Cardiac muscle cell (in vitro differentiated cells and primary cell): ENCODE measurements at regions not wholly inside any gene's neighbourhood (a gene's known extent, or its start where the extent isn't known, plus 50 kb on each side); places are given as distances from the start of the nearest gene placed in this dataset.
"Not testable (repeated sequence)": the region's sequence is repeated elsewhere in the genome, so short reads cannot be mapped to it uniquely, and the experiment has no call there.

ENCODE experiments used
- DNase-seq, 2 donors: peaks; one replicate each; pipeline versions ENCODE4 v3.0.0 to v3.0.0-alpha.2; 2010 to 2017; ENCODE audit warnings: low read depth in 1 of 2, low spot score in 1 of 2
- H3K27ac ChIP-seq: fragments of 200-600 bp; sonication (generic); 2 replicates; pipeline ENCODE4 v1.5.1; 2016
- H3K27me3 ChIP-seq: fragments of 200-600 bp; sonication (generic); 2 replicates; pipeline ENCODE4 v1.6.0; 2016; ENCODE audit warnings: control low read depth
- H3K36me3 ChIP-seq: fragments of 200-600 bp; sonication (generic); 2 replicates; pipeline ENCODE4 v1.5.1; 2016; ENCODE audit warnings: control low read depth
- H3K4me1 ChIP-seq: fragments of 200-600 bp; sonication (generic); 2 replicates; pipeline ENCODE4 v1.8.1; 2017; ENCODE audit warnings: low read depth, mild to moderate bottlenecking, mixed run types
- H3K4me3 ChIP-seq: fragments of 200-600 bp; sonication (generic); 2 replicates; pipeline ENCODE4 v1.5.1; 2016; ENCODE audit warnings: mild to moderate bottlenecking
- H3K9me3 ChIP-seq: fragments of 200-600 bp; sonication (generic); 2 replicates; pipeline ENCODE4 v1.5.1; 2017; ENCODE audit warnings: low read depth, mild to moderate bottlenecking, control low read depth
- TF ChIP-seq, protein P1 (sequence below): IDR thresholded peaks from 2 replicates; pipeline ENCODE4 v1.5.1; 2012; ENCODE audit warnings: low read depth, mild to moderate bottlenecking, low read length

DNA sequence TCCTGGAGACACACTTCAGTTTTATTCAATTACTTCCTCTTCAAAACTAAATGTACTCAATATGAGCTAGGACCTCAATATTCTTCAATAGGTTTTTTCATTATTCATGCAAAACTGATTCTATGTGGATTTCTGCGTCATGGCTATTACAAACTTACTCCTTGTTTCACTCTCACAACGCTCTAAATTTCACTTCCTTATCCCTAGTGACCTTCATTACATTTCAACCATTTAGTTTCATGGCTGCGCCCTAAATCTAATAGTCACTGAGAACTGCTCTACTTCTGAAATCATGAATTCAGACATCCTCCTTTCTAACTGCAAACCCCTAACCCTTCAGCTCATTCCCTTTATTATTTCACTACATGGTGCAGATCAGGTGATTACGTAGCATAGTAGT is 93.9 kb downstream of the SLC25A46 start:
- Histone ChIP-seq H3K27me3 (no peaks in the 10 kb centered on the region), H3K27ac (no peak overlapping the region), H3K4me1 (no peaks in the 10 kb centered on the region), H3K9me3 (peaks cover 2% of the 10 kb centered on the region), H3K36me3 (no peaks in the 10 kb centered on the region), H3K4me3 (no peak overlapping the region)
- DNase-seq = no peak
- TF ChIP-seq, protein P1, sequence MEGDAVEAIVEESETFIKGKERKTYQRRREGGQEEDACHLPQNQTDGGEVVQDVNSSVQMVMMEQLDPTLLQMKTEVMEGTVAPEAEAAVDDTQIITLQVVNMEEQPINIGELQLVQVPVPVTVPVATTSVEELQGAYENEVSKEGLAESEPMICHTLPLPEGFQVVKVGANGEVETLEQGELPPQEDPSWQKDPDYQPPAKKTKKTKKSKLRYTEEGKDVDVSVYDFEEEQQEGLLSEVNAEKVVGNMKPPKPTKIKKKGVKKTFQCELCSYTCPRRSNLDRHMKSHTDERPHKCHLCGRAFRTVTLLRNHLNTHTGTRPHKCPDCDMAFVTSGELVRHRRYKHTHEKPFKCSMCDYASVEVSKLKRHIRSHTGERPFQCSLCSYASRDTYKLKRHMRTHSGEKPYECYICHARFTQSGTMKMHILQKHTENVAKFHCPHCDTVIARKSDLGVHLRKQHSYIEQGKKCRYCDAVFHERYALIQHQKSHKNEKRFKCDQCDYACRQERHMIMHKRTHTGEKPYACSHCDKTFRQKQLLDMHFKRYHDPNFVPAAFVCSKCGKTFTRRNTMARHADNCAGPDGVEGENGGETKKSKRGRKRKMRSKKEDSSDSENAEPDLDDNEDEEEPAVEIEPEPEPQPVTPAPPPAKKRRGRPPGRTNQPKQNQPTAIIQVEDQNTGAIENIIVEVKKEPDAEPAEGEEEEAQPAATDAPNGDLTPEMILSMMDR = no peak

GRCh38 chr5:110834933-110835332 is 96.1 kb downstream of the SLC25A46 start:
- not testable (repeated sequence) for H3K4me3 ChIP-seq, H3K4me1 ChIP-seq, H3K9me3 ChIP-seq, H3K27ac ChIP-seq, H3K36me3 ChIP-seq, H3K27me3 ChIP-seq, DNase-seq

- TF ChIP-seq, protein P1 = no peak
- H3K4me3 ChIP-seq = no peak overlapping the region
- no peaks in the 10 kb centered on the region for H3K4me1 ChIP-seq
- H3K36me3 ChIP-seq = no peaks in the 10 kb centered on the region
- DNase-seq = no peak
- no peaks in the 10 kb centered on the region for H3K9me3 ChIP-seq
- no peaks in the 10 kb centered on the region for H3K27me3 ChIP-seq
- H3K27ac ChIP-seq = no peak overlapping the region
These were observed 98.0 kb downstream of the SLC25A46 start for GRCh38 chr5:110836851-110837250.

DNA sequence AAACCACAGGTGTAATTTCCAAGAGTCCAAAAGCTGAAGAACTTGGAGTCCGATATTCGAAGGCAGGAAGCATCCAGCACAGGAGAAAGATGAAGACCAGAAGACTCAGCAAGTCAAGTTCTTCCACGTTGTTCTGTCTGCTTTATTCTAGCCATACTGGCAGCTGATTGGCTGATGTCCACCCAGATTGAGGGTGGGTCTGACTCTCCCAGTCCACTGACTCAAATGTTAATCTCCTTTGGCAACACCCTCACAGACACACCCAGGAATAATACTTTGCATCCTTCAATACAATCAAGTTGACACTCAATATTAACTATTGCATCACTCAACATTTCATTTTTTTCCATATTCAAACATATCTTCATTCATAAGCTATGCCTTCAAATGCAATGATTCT is 99.5 kb downstream of the SLC25A46 start:
- not testable (repeated sequence) for H3K9me3 ChIP-seq, H3K27me3 ChIP-seq, H3K4me3 ChIP-seq, DNase-seq, H3K36me3 ChIP-seq, H3K4me1 ChIP-seq, H3K27ac ChIP-seq

- H3K9me3 ChIP-seq = no peaks in the 10 kb centered on the region
- DNase-seq = no peak
- H3K27ac ChIP-seq = no peak overlapping the region
- no peak overlapping the region for H3K4me3 ChIP-seq
- H3K27me3 ChIP-seq = no peaks in the 10 kb centered on the region
- H3K4me1 ChIP-seq = no peaks in the 10 kb centered on the region
- TF ChIP-seq, protein P1 = no peak
- no peaks in the 10 kb centered on the region for H3K36me3 ChIP-seq
These were observed 100.2 kb downstream of the SLC25A46 start for GRCh38 chr5:110838961-110839360.

GRCh38 chr5:110840347-110840960 is 101.6 kb downstream of the SLC25A46 start:
- Histone ChIP-seq H3K4me1 (no peaks in the 10 kb centered on the region), H3K4me3 (no peak overlapping the region), H3K27ac (no peak overlapping the region), H3K9me3 (no peaks in the 10 kb centered on the region), H3K27me3 (no peaks in the 10 kb centered on the region), H3K36me3 (no peaks in the 10 kb centered on the region)
- DNase-seq = no peak
- TF ChIP-seq, protein P1 = no peak

DNA sequence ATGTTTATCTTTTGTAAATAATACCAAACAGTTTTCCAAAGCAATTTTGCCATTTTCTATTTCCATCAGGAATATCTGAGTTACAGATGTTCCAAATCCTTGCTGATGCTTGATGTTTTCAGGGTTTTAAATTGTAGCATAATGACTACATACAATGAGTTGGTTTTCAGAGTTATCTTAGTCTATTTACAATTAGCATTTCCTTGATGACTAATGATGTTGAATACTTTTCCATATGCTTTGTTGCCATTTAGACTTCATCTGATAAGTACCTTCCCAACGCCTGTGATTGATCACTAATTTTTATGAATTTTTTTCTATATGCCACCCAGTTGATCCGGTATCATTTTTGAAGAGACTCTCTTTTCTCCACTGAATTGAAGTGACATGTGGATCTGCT is 102.3 kb downstream of the SLC25A46 start:
- Histone ChIP-seq H3K27me3 (no peaks in the 10 kb centered on the region), H3K9me3 (no peaks in the 10 kb centered on the region), H3K4me3 (no peak overlapping the region), H3K27ac (no peak overlapping the region), H3K36me3 (no peaks in the 10 kb centered on the region), H3K4me1 (no peaks in the 10 kb centered on the region)
- TF ChIP-seq, protein P1 = no peak
- no peak for DNase-seq
